22Rv1 (cell line): ENCODE measurements at regions not wholly inside any gene's neighbourhood (a gene's known extent, or its start where the extent isn't known, plus 50 kb on each side); places are given as distances from the start of the nearest gene placed in this dataset.

Experiments used
- H3K27ac ChIP-seq: fragments of 450-650 bp; 2 replicates; pipeline ENCODE4 v1.5.1; 2017
- CTCF ChIP-seq: fragments of 450-650 bp; IDR thresholded peaks from 2 replicates; pipeline ENCODE4 v1.5.1; 2017; ENCODE audit warnings: mild to moderate bottlenecking
- ZFX ChIP-seq: fragments of 450-650 bp; IDR thresholded peaks from 2 replicates; pipeline ENCODE4 v1.6.1; 2017; ENCODE audit warnings: antibody characterized with exemption, borderline replicate concordance

- no peak for TF ChIP-seq CTCF
- no peak for TF ChIP-seq ZFX
Measured at GRCh38 chr12:90790747-90791146, 164.2 kb downstream of the CCER1 start.

DNA sequence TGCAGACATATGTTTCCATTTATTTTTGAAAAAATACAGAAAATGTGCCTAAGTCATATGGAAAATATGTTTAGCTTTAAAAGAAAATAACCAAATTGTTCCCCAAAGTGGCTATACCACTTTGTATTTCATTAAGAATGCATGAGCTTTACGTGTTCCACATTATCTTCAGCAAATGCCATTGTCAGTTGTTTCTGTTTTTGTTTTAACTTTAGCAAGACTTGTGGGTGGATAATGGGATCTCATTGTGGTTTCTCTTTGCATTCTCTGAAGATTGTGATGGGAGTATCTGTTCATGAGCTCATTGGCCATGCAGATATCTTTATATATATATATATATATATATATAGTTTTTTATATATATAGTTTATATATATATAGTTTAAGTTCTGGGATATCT is 181.5 kb downstream of the CCER1 start:
- no peak for TF ChIP-seq CTCF
- no peak for TF ChIP-seq ZFX
- H3K27ac ChIP-seq = no peak overlapping the region

More at GRCh38 chr12:90790747-90791146, 164.2 kb downstream of the CCER1 start:
- H3K27ac ChIP-seq = no peak overlapping the region

GRCh38 chr12:90770861-90771260 is 184.1 kb downstream of the CCER1 start:
- no peak for TF ChIP-seq CTCF
- no peak for TF ChIP-seq ZFX
- H3K27ac ChIP-seq = no peak overlapping the region

GRCh38 chr12:90757957-90758356 is 197.0 kb downstream of the CCER1 start:
- TF ChIP-seq ZFX (no peak), CTCF (no peak)
- H3K27ac ChIP-seq = no peak overlapping the region

- TF ChIP-seq CTCF = no peak
- TF ChIP-seq ZFX = no peak
- H3K27ac ChIP-seq = no peak overlapping the region
Measured at GRCh38 chr12:90745211-90745610, 209.8 kb downstream of the CCER1 start.

GRCh38 chr12:90741611-90742010 is 213.4 kb downstream of the CCER1 start:
- no peak overlapping the region for H3K27ac ChIP-seq
- TF ChIP-seq ZFX (no peak), CTCF (no peak)

- H3K27ac ChIP-seq = no peak overlapping the region
- TF ChIP-seq CTCF (no peak), ZFX (no peak)
Measured at GRCh38 chr12:90729736-90730135, 225.2 kb downstream of the CCER1 start.
